DOHH2 (cell line): ENCODE measurements at regions not wholly inside any gene's neighbourhood (a gene's known extent, or its start where the extent isn't known, plus 50 kb on each side); places are given as distances from the start of the nearest gene placed in this dataset.

Source experiments
- H3F3A ChIP-seq: fragments of 200-600 bp; sonication (generic), shearing (Covaris generic); 2 replicates; pipeline ENCODE4 v1.6.0; 2016; ENCODE audit warnings: antibody characterized with exemption, mild to moderate bottlenecking; ENCODE audit not compliant: control insufficient read depth, insufficient read depth
- H3K27ac ChIP-seq: fragments of 200-600 bp; sonication (generic); 2 replicates; pipeline ENCODE4 v1.5.1; 2014; ENCODE audit warnings: low read depth, mild to moderate bottlenecking, low read length, moderate library complexity
- H3K27me3 ChIP-seq: fragments of 200-600 bp; sonication (generic); 2 replicates; pipeline ENCODE4 v1.6.1; 2014; ENCODE audit warnings: mild to moderate bottlenecking, low read length, mixed read lengths; ENCODE audit not compliant: control insufficient read depth
- H3K36me3 ChIP-seq: fragments of 200-600 bp; sonication (generic); 2 replicates; pipeline ENCODE4 v1.6.1; 2014; ENCODE audit warnings: mild to moderate bottlenecking, low read length, moderate library complexity, mixed read lengths; ENCODE audit not compliant: control insufficient read depth
- H3K4me1 ChIP-seq: fragments of 200-600 bp; sonication (generic); 2 replicates; pipeline ENCODE4 v1.6.1; 2014; ENCODE audit warnings: mild to moderate bottlenecking, low read length, mixed read lengths; ENCODE audit not compliant: control insufficient read depth
- H3K4me2 ChIP-seq: fragments of 200-600 bp; sonication (generic); 2 replicates; pipeline ENCODE4 v1.6.0; 2014; ENCODE audit warnings: mild to moderate bottlenecking, low read length, moderate library complexity
- H3K4me3 ChIP-seq: fragments of 200-600 bp; sonication (generic); 2 replicates; pipeline ENCODE4 v1.5.1; 2014; ENCODE audit warnings: mild to moderate bottlenecking, low read length, mixed read lengths
- H3K79me2 ChIP-seq: fragments of 200-600 bp; sonication (generic); 2 replicates; pipeline ENCODE4 v1.6.1; 2014; ENCODE audit warnings: mild to moderate bottlenecking, low read length, mixed read lengths; ENCODE audit not compliant: control insufficient read depth
- H3K9me2 ChIP-seq: fragments of 200-600 bp; sonication (generic); replicated peaks from 2 replicates; pipeline ENCODE4 v1.6.1; 2014; ENCODE audit warnings: mild to moderate bottlenecking, low read length, mixed read lengths; ENCODE audit not compliant: control insufficient read depth
- H3K9me3 ChIP-seq: fragments of 200-600 bp; sonication (generic); 2 replicates; pipeline ENCODE4 v1.6.1; 2014; ENCODE audit warnings: antibody characterized with exemption, low read length, mixed read lengths; ENCODE audit not compliant: control insufficient read depth, insufficient read depth
- H4K20me1 ChIP-seq: fragments of 200-600 bp; sonication (generic); 2 replicates; pipeline ENCODE4 v1.6.0; 2014; ENCODE audit warnings: low read depth, mild to moderate bottlenecking, antibody characterized with exemption, low read length, moderate library complexity; ENCODE audit not compliant: control insufficient read depth, insufficient read depth
- CTCF ChIP-seq: fragments of 200-600 bp; sonication (generic); IDR thresholded peaks from one replicate; pipeline ENCODE4 v1.5.1; 2014; ENCODE audit warnings: antibody characterized with exemption, mild to moderate bottlenecking, low read depth, low read length; ENCODE audit not compliant: poor library complexity, severe bottlenecking
- EZH2phosphoT487 ChIP-seq: fragments of 200-600 bp; sonication (generic); IDR thresholded peaks from 2 replicates; pipeline ENCODE4 v1.6.1; 2017; ENCODE audit warnings: borderline replicate concordance, mild to moderate bottlenecking, antibody characterized with exemption, low read length, moderate library complexity, mixed read lengths

DNA sequence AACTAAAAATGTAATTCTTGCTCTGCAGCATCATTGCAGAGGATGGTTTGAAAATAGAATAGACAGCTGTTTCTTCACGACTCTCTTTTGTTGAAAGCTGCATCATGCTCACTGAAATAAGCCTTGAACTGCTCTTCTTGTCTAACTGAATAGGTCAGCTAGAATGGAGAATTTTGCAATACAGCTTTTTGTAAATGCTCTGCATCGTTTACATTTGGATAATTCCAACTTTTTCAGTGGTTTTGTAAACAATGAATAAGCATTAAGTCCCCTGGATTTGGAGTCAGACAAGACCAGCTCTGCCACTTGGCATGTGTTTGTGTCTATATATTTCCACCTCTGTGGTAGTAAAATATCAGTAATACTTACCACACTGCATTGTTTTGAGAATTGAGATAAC, 95.2 kb downstream of the PLSCR2 start:
- Histone ChIP-seq H3K4me2 (no peak overlapping the region), H3K27me3 (no peaks in the 10 kb centered on the region), H3K9me3 (peaks cover 4% of the 10 kb centered on the region; the same call in 1 of the 2 replicates), H4K20me1 (no peaks in the 10 kb centered on the region), H3K4me1 (no peaks in the 10 kb centered on the region), H3K79me2 (no peaks in the 10 kb centered on the region), H3K36me3 (no peaks in the 10 kb centered on the region), H3K9me2 (no peaks in the 10 kb centered on the region), H3K27ac (no peak overlapping the region), H3K4me3 (no peak overlapping the region), H3F3A (no peaks in the 10 kb centered on the region)
- no peak for TF ChIP-seq CTCF
- TF ChIP-seq EZH2phosphoT487, result no peak

DNA sequence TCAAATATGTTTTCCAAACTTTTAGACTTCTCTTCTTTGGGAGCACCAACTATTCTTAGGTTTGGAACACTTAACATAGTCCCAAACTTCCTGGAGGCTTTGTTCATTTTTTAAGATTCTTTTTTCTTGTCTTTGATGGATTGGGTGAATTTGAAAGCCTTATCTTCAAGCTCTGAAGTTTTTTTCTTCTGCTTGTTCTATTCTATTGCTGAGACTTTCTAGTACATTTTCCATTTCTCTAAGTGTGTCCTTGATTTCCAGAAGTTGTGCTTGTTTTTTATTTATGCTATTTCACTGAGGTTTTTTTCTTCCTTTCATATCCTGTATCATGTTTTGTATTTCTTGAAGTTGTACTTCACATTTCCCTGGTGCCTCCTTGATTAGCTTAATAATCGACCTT, 97.5 kb downstream of the PLSCR2 start:
- Histone ChIP-seq H3K27me3 (no peaks in the 10 kb centered on the region), H3K4me1 (no peaks in the 10 kb centered on the region), H3K9me3 (peaks cover 4% of the 10 kb centered on the region; the same call in 1 of the 2 replicates), H3K9me2 (no peaks in the 10 kb centered on the region), H4K20me1 (no peaks in the 10 kb centered on the region), H3F3A (no peaks in the 10 kb centered on the region), H3K27ac (no peak overlapping the region), H3K36me3 (no peaks in the 10 kb centered on the region), H3K4me2 (no peak overlapping the region), H3K4me3 (no peak overlapping the region), H3K79me2 (no peaks in the 10 kb centered on the region)
- TF ChIP-seq CTCF (no peak), EZH2phosphoT487 (no peak)

DNA sequence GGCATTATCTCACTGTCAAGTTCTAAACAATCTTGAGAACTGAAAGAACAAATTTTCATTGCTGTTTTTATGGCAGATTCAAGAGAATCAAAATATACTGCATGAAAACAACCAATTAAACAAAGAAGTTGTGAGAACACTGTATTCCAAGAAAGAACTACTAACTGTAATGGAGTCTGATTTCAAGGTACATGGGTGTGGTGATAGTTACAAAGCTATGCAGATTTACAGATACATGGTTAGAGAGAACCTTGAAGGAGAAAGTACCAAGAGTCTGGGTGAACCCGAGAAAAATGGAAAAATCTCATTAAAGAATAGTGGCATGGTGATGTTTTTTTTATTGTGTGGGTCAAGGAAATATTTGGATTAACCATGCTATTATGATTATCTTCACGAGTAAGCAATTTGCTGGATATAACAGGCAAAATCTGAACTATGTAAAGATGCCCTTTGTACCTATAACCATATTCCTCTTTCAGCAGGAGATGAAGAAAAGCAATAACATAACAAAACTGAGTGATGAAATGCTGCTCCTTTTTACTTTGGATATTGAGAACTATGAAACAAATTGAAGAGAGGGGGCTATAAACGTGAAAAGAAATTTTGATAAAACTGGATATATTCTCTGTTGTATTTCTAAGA, 100.4 kb downstream of the PLSCR2 start:
- no peak overlapping the region for H3K4me2 ChIP-seq
- H3K79me2 ChIP-seq, result no peaks in the 10 kb centered on the region
- H3K9me2 ChIP-seq, result no peaks in the 10 kb centered on the region
- TF ChIP-seq EZH2phosphoT487 (no peak), CTCF (no peak)
- H3K27ac ChIP-seq, result no peak overlapping the region
- no peaks in the 10 kb centered on the region for H4K20me1 ChIP-seq
- H3K4me3 ChIP-seq, result no peak overlapping the region
- H3K4me1 ChIP-seq, result no peaks in the 10 kb centered on the region
- H3F3A ChIP-seq, result no peaks in the 10 kb centered on the region
- H3K27me3 ChIP-seq, result no peaks in the 10 kb centered on the region
- H3K36me3 ChIP-seq, result no peaks in the 10 kb centered on the region
- no peaks in the 10 kb centered on the region for H3K9me3 ChIP-seq
